Left ventricle myocardium inferior (tissue), 1 donor: ENCODE measurements at regions not wholly inside any gene's neighbourhood (a gene's known extent, or its start where the extent isn't known, plus 50 kb on each side); places are given as distances from the start of the nearest gene placed in this dataset.

ENCODE experiments used
- DNase-seq: peaks from one replicate; pipeline ENCODE4 v3.0.0-alpha.2; 2020
- H3K27ac ChIP-seq: fragments of 200-600 bp; replicated peaks from 2 replicates; pipeline ENCODE4 v1.8.0; 2021
- H3K27me3 ChIP-seq: fragments of 200-600 bp; 2 replicates; pipeline ENCODE4 v1.8.0; 2021; ENCODE audit warnings: low read depth
- H3K36me3 ChIP-seq: fragments of 200-600 bp; 2 replicates; pipeline ENCODE4 v1.8.0; 2021
- H3K4me1 ChIP-seq: fragments of 200-600 bp; 2 replicates; pipeline ENCODE4 v1.8.0; 2021
- H3K4me3 ChIP-seq: fragments of 200-600 bp; 2 replicates; pipeline ENCODE4 v1.8.0; 2021; ENCODE audit warnings: mild to moderate bottlenecking, moderate library complexity
- H3K9me3 ChIP-seq: fragments of 200-600 bp; replicated peaks from 2 replicates; pipeline ENCODE4 v1.8.0; 2021
- intact Hi-C: fragments of 100-400 bp; cut with micrococcal nuclease; formaldehyde crosslinking; loops from one replicate; pipeline ENCODE4 v1.11.0; 2022
- TF ChIP-seq, protein P1 (sequence below): fragments of 200-600 bp; IDR thresholded peaks from 2 replicates; pipeline ENCODE4 v1.8.0; 2021; ENCODE audit warnings: antibody characterized with exemption, mild to moderate bottlenecking, borderline replicate concordance
- donor health status: DM: no; HTN: yes; CAD: no; lungs with severe emphysema.

DNA sequence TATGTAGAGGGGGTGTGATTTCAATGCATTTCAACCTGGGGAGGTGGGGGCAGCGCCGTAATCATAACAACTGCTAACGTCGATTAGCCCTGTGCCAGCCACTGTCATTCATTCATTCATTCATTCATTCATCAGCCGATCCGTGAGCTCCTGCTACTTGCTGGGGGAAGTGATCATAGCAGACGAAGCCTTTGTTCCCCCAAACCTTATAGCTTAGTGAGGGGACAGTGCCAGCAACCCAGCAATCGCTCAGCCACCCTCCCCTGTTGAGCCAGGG lies 106.5 kb upstream of the GSE1 start:
- intact Hi-C loops: no loop called here
- TF ChIP-seq, protein P1, sequence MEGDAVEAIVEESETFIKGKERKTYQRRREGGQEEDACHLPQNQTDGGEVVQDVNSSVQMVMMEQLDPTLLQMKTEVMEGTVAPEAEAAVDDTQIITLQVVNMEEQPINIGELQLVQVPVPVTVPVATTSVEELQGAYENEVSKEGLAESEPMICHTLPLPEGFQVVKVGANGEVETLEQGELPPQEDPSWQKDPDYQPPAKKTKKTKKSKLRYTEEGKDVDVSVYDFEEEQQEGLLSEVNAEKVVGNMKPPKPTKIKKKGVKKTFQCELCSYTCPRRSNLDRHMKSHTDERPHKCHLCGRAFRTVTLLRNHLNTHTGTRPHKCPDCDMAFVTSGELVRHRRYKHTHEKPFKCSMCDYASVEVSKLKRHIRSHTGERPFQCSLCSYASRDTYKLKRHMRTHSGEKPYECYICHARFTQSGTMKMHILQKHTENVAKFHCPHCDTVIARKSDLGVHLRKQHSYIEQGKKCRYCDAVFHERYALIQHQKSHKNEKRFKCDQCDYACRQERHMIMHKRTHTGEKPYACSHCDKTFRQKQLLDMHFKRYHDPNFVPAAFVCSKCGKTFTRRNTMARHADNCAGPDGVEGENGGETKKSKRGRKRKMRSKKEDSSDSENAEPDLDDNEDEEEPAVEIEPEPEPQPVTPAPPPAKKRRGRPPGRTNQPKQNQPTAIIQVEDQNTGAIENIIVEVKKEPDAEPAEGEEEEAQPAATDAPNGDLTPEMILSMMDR: no peak
- no peak overlapping the region for H3K27ac ChIP-seq

DNA sequence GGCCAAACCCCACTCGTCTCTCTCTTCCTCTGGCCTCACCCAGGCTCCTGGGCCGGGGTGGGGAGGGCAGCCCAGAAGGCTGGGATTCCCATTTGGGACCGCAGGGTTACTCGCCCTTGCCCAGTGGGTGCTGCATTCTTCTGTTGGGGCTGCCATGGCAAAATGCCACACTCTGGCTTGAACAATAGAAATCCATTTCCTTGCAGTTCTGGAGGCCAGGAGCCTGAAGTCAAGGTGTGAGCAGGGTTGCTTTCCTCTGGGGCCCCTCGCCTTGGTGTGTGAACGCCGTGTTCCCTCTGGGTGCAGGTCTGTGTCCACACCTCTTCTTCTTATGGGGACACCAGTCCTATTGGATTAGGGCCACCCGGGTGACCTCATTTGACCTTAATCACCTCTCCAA lies 105.8 kb upstream of the GSE1 start:
- DNase-seq: no peak

More for the DNA sequence above, 106.5 kb upstream of the GSE1 start:
- Histone ChIP-seq H3K4me1 (peaks cover 26% of the 10 kb centered on the region), H3K27me3 (no peaks in the 10 kb centered on the region), H3K4me3 (no peak overlapping the region), H3K36me3 (no peaks in the 10 kb centered on the region), H3K9me3 (no peaks in the 10 kb centered on the region)
- no peak for DNase-seq

DNA sequence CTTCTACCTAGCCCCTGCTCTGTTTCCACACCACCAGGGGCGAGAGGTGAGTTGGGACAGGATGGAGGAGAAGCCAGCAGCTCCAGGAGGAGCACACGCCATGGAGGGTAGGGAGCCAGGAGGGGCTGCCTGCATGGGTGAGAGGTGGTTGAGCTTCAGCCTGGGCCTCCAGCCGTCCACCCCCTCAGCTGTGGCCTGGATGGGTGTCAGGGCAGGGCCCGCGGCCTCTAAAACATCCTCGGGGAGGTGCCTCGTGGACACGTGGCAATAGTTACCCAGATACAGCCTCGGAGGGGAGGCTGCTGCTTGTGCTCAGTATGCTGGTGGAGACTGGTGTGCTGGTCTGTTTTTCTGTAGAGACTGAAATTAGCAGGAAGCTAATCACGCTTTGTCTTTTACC lies 104.7 kb upstream of the GSE1 start:
- Histone ChIP-seq H3K36me3 (no peaks in the 10 kb centered on the region), H3K9me3 (no peaks in the 10 kb centered on the region), H3K4me1 (peaks cover 26% of the 10 kb centered on the region), H3K27ac (no peak overlapping the region), H3K27me3 (no peaks in the 10 kb centered on the region), H3K4me3 (no peak overlapping the region)
- DNase-seq: no peak
- intact Hi-C loops: no loop called here
- TF ChIP-seq, protein P1: no peak

More for the DNA sequence above, 105.8 kb upstream of the GSE1 start:
- Histone ChIP-seq H3K27ac (peak overlapping the region; percentile 19), H3K4me3 (no peak overlapping the region), H3K36me3 (no peaks in the 10 kb centered on the region), H3K4me1 (peaks cover 26% of the 10 kb centered on the region), H3K27me3 (no peaks in the 10 kb centered on the region), H3K9me3 (no peaks in the 10 kb centered on the region)
- TF ChIP-seq, protein P1: no peak
- intact Hi-C loops: no loop called here

DNA sequence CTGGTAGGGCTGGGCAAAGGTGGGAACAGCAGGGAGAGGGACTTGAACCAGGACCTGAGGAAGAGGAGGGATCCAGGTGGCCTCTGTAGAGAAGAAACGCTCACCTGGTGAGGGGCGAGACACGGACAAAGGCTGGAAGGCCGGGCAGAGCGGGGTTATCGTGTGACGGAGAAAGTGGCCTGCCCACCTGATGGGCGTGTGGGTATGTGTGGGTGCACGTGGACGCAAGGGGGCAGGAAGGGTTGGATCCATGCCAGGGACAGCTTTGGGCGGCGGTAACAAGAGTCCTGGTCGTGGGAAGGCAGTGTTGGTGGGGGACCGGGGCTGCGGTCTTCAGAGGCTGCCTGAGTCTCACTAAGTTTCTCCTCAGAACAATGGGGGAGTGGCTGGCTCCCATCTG lies 104.1 kb upstream of the GSE1 start:
- intact Hi-C loops: no loop called here
- Histone ChIP-seq H3K4me1 (peaks cover 30% of the 10 kb centered on the region), H3K4me3 (no peak overlapping the region), H3K27me3 (no peaks in the 10 kb centered on the region), H3K36me3 (no peaks in the 10 kb centered on the region), H3K27ac (no peak overlapping the region), H3K9me3 (no peaks in the 10 kb centered on the region)
- TF ChIP-seq, protein P1: no peak
- no peak for DNase-seq

DNA sequence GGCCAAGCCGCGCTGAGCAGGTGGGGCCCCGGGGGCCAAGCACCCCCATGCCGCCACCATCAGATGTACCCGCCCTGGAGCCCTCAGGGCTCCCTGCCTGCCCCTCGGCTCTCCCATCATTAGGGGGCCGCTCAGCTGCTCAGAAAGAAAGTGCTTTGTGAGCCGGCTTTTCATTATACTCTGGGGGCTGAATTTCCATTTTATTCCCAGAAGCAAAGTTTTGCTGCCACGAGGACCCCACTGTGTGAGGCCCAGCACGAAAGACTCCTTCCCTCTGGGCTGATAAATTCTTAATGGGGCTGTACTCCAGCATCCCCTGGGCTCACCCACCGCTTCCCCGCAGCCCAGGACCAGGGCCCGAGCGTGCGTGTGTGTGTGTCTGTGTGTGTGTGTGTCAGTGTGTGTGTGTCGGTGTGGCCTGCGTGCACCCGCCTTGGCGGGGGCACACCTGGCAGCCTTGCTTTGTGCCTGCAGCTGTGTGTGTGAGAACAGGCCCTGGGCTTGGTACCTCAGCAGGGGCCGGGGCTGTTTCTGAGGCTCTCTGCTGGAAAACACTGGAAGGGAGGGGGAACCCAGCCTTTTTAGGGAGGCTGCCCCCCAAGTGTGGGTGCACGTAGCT lies 103.0 kb upstream of the GSE1 start:
- TF ChIP-seq, protein P1: no peak
- intact Hi-C loops: no loop called here
- no peak overlapping the region for H3K4me3 ChIP-seq
- H3K9me3 ChIP-seq: no peaks in the 10 kb centered on the region
- no peaks in the 10 kb centered on the region for H3K27me3 ChIP-seq
- H3K4me1 ChIP-seq: peaks cover 42% of the 10 kb centered on the region
- H3K27ac ChIP-seq: no peak overlapping the region
- no peak for DNase-seq
- H3K36me3 ChIP-seq: no peaks in the 10 kb centered on the region
